WI38 (cell line): ENCODE measurements at regions not wholly inside any gene's neighbourhood (a gene's known extent, or its start where the extent isn't known, plus 50 kb on each side); places are given as distances from the start of the nearest gene placed in this dataset.

Experiments
- H3K4me3 ChIP-seq: 2 replicates; pipeline ENCODE4 v1.5.1; 2011; ENCODE audit warnings: low read depth, mild to moderate bottlenecking, control low read depth, low read length
- TF ChIP-seq, protein P1 (sequence below): IDR thresholded peaks from 2 replicates; pipeline ENCODE4 v1.5.1; 2012; ENCODE audit warnings: low read depth, mild to moderate bottlenecking, control low read depth, low read length

DNA sequence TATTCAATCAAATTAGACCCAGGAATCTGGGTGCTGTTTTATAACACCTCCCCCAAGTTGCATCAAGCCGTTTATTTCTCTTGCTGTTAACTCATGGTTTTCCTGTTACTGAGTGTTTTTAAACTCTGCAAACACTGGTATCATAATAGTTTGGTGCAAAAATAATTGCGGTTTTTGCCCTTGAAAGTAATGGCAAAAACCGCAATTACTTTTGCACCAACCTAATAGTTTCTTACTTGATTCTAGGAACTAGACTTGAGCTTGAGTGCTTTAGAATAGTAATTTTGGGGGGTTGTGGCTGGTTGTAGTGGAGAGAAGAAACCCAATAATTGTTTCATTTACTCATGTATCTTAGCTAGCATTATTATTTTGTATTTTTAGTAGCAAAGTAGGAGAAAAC, 156.6 kb downstream of the FHIP1A start:
- H3K4me3 ChIP-seq = no peak overlapping the region
- TF ChIP-seq, protein P1, sequence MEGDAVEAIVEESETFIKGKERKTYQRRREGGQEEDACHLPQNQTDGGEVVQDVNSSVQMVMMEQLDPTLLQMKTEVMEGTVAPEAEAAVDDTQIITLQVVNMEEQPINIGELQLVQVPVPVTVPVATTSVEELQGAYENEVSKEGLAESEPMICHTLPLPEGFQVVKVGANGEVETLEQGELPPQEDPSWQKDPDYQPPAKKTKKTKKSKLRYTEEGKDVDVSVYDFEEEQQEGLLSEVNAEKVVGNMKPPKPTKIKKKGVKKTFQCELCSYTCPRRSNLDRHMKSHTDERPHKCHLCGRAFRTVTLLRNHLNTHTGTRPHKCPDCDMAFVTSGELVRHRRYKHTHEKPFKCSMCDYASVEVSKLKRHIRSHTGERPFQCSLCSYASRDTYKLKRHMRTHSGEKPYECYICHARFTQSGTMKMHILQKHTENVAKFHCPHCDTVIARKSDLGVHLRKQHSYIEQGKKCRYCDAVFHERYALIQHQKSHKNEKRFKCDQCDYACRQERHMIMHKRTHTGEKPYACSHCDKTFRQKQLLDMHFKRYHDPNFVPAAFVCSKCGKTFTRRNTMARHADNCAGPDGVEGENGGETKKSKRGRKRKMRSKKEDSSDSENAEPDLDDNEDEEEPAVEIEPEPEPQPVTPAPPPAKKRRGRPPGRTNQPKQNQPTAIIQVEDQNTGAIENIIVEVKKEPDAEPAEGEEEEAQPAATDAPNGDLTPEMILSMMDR = no peak

DNA sequence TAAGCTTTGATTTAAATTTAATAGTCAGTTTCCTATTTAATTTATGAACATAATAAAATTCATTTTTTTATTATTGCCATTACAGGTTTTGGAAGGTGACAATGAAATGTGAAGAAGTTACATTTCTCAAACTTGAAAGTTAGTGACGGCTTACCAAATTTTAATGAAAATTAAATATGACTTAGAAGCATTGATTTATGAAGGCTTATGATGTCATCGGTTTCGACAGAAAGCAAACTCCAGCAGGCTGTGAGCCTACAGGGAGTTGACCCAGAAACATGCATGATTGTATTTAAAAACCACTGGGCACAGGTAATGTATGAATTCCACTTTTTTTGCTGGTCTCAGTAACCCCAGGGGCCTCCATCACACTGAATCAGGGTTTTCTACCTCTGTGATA, 157.1 kb downstream of the FHIP1A start:
- no peak overlapping the region for H3K4me3 ChIP-seq
- TF ChIP-seq, protein P1 = no peak

DNA sequence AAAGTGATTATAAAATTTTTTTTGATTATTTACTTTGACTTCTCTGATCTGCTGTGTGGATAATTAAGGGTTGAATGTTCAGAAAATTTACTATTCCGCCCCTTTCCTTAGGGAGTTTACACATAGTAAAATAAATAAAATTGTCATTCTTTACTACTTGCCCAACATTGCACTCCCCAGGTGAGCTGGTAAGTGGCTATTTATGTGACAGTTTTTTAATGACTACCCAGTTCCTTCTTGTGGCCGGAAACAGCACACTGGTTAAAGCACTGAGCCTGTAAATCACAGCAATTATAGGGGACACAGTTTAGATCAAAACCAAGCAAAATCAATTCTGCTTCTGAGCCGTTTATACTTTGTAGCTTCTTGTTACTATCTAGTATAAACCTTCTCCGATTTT, 158.1 kb downstream of the FHIP1A start:
- TF ChIP-seq, protein P1 = no peak
- no peak overlapping the region for H3K4me3 ChIP-seq

DNA sequence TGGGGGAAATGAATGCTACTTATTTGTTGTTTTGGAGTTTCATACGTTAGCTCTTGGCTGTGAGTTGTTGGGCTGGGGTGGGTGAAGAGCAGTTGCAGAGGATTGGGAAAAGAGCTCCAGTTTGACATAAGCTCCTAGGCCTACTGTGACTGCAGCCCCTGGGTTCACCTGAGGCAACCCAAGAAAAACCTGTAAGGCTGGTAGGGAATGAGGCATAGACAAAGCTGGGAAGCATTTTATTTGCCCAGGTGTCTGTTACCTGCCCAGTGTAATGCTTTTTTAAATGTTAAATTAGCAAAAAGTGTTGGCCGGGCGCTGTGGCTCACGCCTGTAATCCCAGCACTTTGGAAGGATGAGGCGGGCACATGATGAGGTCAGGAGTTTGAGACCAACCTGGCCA, 160.0 kb downstream of the FHIP1A start:
- TF ChIP-seq, protein P1 = no peak

DNA sequence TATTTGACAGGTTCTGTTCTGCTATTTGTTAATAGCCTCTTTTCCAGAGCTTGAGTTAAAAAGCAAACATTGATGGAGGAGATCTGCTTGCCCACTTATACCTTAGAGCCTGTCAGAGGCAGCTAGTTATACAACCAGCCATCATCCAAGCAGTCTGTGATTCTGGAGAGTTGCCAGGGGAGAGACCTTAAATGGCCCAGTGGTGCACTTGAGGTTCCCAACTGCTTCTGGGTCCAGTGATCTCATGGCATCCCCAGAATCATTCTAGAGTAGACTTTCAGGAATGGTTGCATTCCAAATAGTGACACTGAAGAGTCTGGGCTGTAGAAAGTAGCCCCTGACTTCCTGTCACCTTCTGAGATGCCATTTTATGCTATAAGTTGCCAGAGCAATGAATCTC, 160.7 kb downstream of the FHIP1A start:
- H3K4me3 ChIP-seq = no peak overlapping the region
- TF ChIP-seq, protein P1 = no peak

More for the DNA sequence above, 160.0 kb downstream of the FHIP1A start:
- no peak overlapping the region for H3K4me3 ChIP-seq

DNA sequence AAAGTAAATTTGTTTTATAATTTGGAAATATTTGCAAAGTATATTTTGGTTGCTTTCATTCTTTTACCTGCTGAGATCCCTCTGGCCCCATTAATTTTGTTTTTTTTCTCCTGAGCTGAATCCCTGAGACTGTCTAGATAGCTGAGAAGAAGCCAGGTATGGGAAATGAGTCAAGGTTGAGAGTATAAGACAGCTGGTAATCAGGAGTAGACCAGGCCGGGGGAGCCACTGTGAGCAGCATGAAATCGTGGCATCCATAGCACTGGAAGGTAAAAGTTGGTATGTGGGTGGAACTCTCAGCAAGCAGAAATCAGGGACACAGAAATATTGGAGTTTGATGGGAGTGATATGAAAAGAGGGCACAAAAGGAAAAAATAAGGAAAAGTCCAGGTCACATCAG, 164.5 kb downstream of the FHIP1A start:
- TF ChIP-seq, protein P1 = no peak
- no peak overlapping the region for H3K4me3 ChIP-seq

DNA sequence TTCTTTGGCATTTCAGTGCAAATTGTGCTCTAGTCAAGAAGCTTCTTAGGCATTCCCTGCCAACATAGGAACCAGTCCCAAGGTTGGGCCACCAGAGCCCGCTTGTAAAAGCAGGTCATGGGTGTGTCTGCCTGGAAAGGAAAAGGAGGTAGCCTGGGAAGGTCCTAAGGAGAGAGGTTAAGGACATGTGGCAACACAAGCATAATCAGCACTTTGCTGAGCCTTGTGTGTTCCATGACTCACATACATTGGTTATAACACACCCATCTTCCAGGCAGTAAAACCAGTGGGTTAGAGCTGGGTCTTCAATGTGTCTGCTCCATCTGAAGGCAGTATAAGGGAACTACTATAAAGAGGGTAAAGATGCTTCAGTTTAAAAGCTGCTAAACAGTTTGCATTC, 165.0 kb downstream of the FHIP1A start:
- no peak overlapping the region for H3K4me3 ChIP-seq
- TF ChIP-seq, protein P1 = no peak
